ENCODE measurements at regions not wholly inside any gene's neighbourhood (a gene's known extent, or its start where the extent isn't known, plus 50 kb on each side); places are given as distances from the start of the nearest gene placed in this dataset.
A peak's percentile ranks its signal among the peaks of the same experiment; 100 is the strongest.

- Histone ChIP-seq H3K4me3 (replicated peaks in 1 of 3; ENCODE audit: insufficient read depth in 1 of 3, low read depth in 2 of 3, low read length in 3 of 3) (no peak overlapping the region), H3K36me3 (replicated peaks in 1 of 2; ENCODE audit: control insufficient read depth in 1 of 2, insufficient read depth in 2 of 2, low read length in 2 of 2) (peaks cover 1 to 4% of the 10 kb centered on the region in 2 experiments; a peak in 1 of 5 replicates), H3K79me2 (ENCODE audit: insufficient read depth, low read length) (peaks cover 100% of the 10 kb centered on the region), H2AFZ (ENCODE audit: low read length) (no peak overlapping the region), H3K4me1 (ENCODE audit: insufficient read depth, low read length) (peaks cover 74% of the 10 kb centered on the region), H3K27me3 (ENCODE audit: control insufficient read depth in 1 of 2, insufficient read depth in 2 of 2, low read length in 2 of 2) (no peaks in the 10 kb centered on the region), H3K4me2 (ENCODE audit: low read depth, low read length) (no peak overlapping the region), H4K20me1 (ENCODE audit: insufficient read depth, low read length) (peaks cover 33% of the 10 kb centered on the region), H3K9me3 (ENCODE audit: low read length) (no peaks in the 10 kb centered on the region), H3K27ac (ENCODE audit: extremely low read length, insufficient read depth, low read length) (no peak overlapping the region), H3K9ac (ENCODE audit: insufficient read depth, low read depth, low read length) (no peak overlapping the region)
- FAIRE-seq (no peak), ATAC-seq (peak; percentile 62; the same call in 2 of the 3 replicates), DNase-seq (ENCODE audit: low spot score) (peak; percentile 63)
- ChIA-PET POLR2A (interaction anchor here (0.7 kb wide), 1 partner anchor 980 kb away, joined by 4 read pairs; no protein-coding TSS in a partner anchor), CTCF (ENCODE audit: low intra/inter-chr PET ratio, low total read pairs) (no interaction called here)
- in situ Hi-C loops (cut with HindIII; ENCODE audit: extremely low pct_ligation_motif_present, low pct_unique_long_range_greater_than_20kb) (no loop called here), intact Hi-C loops (cut with micrococcal nuclease; ENCODE audit: unreplicated experiment) (no loop called here)
- no TSS peak for BruUV-seq (replicated peaks)
- TF ChIP-seq ZNF276 (CRISPR knock-in tag; IDR thresholded peaks at IDR 0.05; ENCODE audit: low read depth) (no peak), RAD21 (CRISPR knock-in tag; IDR thresholded peaks at IDR 0.05) (no peak), NFRKB (IDR thresholded peaks at IDR 0.05) (no peak), CTCF (CRISPR knock-in tag; IDR thresholded peaks at IDR 0.05) (no peak), TEF (CRISPR knock-in tag; IDR thresholded peaks at IDR 0.05) (no peak), ZNF557 (CRISPR knock-in tag; IDR thresholded peaks at IDR 0.05) (no peak), MAFG (CRISPR knock-in tag; IDR thresholded peaks at IDR 0.05) (no peak), SOX13 (IDR thresholded peaks at IDR 0.05) (no peak), SOX13 (CRISPR knock-in tag; conservative IDR thresholded peaks at IDR 0.05 in 1 of 2, IDR thresholded peaks at IDR 0.05 in 1 of 2) (peak in 1 of 2 experiments; percentile 86; a peak in 2 of 4 replicates), U2AF2 (IDR thresholded peaks at IDR 0.05; ENCODE audit: low read depth, low read length) (no peak), ZBTB4 (CRISPR knock-in tag; IDR thresholded peaks at IDR 0.05; ENCODE audit: borderline replicate concordance) (no peak), SNRNP70 (IDR thresholded peaks at IDR 0.05; ENCODE audit: low read depth, low read length) (no peak)
- TF ChIP-seq, protein P1, sequence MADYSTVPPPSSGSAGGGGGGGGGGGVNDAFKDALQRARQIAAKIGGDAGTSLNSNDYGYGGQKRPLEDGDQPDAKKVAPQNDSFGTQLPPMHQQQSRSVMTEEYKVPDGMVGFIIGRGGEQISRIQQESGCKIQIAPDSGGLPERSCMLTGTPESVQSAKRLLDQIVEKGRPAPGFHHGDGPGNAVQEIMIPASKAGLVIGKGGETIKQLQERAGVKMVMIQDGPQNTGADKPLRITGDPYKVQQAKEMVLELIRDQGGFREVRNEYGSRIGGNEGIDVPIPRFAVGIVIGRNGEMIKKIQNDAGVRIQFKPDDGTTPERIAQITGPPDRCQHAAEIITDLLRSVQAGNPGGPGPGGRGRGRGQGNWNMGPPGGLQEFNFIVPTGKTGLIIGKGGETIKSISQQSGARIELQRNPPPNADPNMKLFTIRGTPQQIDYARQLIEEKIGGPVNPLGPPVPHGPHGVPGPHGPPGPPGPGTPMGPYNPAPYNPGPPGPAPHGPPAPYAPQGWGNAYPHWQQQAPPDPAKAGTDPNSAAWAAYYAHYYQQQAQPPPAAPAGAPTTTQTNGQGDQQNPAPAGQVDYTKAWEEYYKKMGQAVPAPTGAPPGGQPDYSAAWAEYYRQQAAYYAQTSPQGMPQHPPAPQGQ (CRISPR knock-in tag; IDR thresholded peaks at IDR 0.05; ENCODE audit: borderline replicate concordance): no peak
- TF ChIP-seq, protein P2, sequence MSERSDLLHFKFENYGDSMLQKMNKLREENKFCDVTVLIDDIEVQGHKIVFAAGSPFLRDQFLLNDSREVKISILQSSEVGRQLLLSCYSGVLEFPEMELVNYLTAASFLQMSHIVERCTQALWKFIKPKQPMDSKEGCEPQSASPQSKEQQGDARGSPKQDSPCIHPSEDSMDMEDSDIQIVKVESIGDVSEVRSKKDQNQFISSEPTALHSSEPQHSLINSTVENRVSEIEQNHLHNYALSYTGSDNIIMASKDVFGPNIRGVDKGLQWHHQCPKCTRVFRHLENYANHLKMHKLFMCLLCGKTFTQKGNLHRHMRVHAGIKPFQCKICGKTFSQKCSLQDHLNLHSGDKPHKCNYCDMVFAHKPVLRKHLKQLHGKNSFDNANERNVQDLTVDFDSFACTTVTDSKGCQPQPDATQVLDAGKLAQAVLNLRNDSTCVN (CRISPR knock-in tag; IDR thresholded peaks at IDR 0.05; ENCODE audit: borderline replicate concordance): no peak
Measured at GRCh38 chr2:78535395-78535794, 490.1 kb upstream of the REG3G start.

Measured in HepG2 (cell line).